ENCODE measurements at regions not wholly inside any gene's neighbourhood (a gene's known extent, or its start where the extent isn't known, plus 50 kb on each side); places are given as distances from the start of the nearest gene placed in this dataset.

DNA sequence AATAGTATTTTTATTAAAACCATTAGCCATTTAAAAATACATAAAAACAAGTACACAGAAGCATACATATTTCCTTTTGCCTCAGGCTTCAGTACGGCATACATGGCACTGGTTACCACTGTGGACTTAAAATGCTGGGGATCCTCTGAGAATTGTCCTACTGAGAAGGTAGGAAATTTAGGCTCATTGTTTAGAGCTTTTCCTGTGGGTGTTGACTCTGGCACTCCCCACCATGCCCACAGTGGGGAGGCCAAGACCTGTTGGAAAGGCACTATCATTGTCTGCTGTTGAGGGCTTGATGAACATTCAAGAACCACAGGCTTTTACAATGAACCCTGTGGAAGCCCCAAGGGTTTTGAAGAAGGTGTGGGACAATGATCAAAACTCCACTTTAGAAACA lies 473.4 kb downstream of the BTBD3 start:
- H3K36me3 ChIP-seq (ENCODE audit: control insufficient read depth in 1 of 2, insufficient read depth in 2 of 2, low read length in 2 of 2): no peaks in the 10 kb centered on the region
- H3K9me3 ChIP-seq (ENCODE audit: control insufficient read depth in 1 of 2, low read length in 2 of 2): no peaks in the 10 kb centered on the region
- H3K4me3 ChIP-seq (ENCODE audit: low read depth in 1 of 2, low read length in 2 of 2): no peak overlapping the region
- H3K27me3 ChIP-seq (ENCODE audit: low read depth, low read length): no peaks in the 10 kb centered on the region
- H3K4me1 ChIP-seq (ENCODE audit: control insufficient read depth in 1 of 2, insufficient read depth in 2 of 2, low read length in 2 of 2): no peaks in the 10 kb centered on the region
- H3K27ac ChIP-seq (ENCODE audit: low read length): no peak overlapping the region

DNA sequence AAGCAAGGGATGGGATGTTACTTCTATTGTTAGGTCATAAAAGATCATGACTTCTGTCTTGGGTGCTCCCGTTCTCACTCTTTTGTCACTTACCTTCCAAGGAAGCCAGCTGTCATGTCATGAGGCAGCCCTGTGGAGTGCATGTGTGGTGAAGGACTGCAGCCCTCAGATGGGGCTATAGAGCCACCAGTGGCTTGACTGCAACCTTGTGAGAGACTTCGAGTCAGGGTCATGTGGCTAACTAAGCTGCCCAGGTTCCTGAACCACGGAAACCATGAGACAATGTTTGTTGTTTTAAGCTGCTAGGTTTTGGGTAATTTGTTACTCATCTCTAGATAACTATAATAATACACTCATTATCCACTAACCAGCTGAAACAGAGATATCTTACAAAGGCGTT lies 477.1 kb downstream of the BTBD3 start:
- Histone ChIP-seq H3K4me3 (ENCODE audit: low read depth in 1 of 2, low read length in 2 of 2) (no peak overlapping the region), H3K27ac (ENCODE audit: low read length) (no peak overlapping the region), H3K4me1 (ENCODE audit: control insufficient read depth in 1 of 2, insufficient read depth in 2 of 2, low read length in 2 of 2) (no peaks in the 10 kb centered on the region), H3K9me3 (ENCODE audit: control insufficient read depth in 1 of 2, low read length in 2 of 2) (no peaks in the 10 kb centered on the region), H3K36me3 (ENCODE audit: control insufficient read depth in 1 of 2, insufficient read depth in 2 of 2, low read length in 2 of 2) (no peaks in the 10 kb centered on the region), H3K27me3 (ENCODE audit: low read depth, low read length) (no peaks in the 10 kb centered on the region)

DNA sequence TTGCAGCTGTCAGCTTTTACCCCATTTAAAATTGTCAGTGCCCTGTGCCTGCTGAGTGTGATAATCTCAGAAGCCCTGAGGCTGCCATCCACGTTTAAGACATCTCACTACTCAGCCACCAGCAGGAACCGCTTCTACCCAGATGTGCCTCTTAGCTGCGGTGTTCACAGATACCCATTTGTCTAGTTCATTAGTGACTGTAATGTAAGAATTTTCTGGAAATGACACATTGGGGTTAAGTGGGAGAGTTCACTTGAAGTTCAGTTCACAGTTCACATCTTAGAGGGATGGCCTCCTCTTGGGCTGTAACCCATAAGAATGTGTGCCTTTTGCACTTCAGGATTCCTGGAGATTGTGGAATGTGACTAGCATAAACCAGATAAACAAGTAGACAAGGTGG lies 477.7 kb downstream of the BTBD3 start:
- H3K27me3 ChIP-seq (ENCODE audit: low read depth, low read length): no peaks in the 10 kb centered on the region
- no peaks in the 10 kb centered on the region for H3K4me1 ChIP-seq (ENCODE audit: control insufficient read depth in 1 of 2, insufficient read depth in 2 of 2, low read length in 2 of 2)
- no peak overlapping the region for H3K27ac ChIP-seq (ENCODE audit: low read length)
- H3K36me3 ChIP-seq (ENCODE audit: control insufficient read depth in 1 of 2, insufficient read depth in 2 of 2, low read length in 2 of 2): no peaks in the 10 kb centered on the region
- no peak overlapping the region for H3K4me3 ChIP-seq (ENCODE audit: low read depth in 1 of 2, low read length in 2 of 2)
- H3K9me3 ChIP-seq (ENCODE audit: control insufficient read depth in 1 of 2, low read length in 2 of 2): no peaks in the 10 kb centered on the region

DNA sequence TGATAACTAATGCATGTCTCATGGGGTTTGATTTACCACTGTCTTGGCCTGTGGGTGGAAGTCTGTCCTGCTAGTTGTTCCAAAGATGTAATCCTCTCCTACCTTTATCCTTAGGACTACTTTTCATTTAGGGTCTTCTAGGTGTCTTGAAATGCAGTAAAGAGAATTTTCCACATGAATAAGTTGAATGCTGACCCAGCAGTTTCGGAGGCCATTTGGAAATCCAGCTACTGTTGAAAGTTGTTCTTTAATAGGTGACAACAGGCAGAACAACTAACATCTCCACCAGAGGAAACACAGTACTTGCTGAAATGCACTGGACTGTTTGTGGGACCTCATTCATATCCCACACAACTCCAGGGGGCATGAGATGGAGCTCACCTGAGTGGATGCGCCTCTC lies 478.1 kb downstream of the BTBD3 start:
- no peaks in the 10 kb centered on the region for H3K9me3 ChIP-seq (ENCODE audit: control insufficient read depth in 1 of 2, low read length in 2 of 2)
- H3K4me3 ChIP-seq (ENCODE audit: low read depth in 1 of 2, low read length in 2 of 2): no peak overlapping the region
- H3K27ac ChIP-seq (ENCODE audit: low read length): no peak overlapping the region
- no peaks in the 10 kb centered on the region for H3K36me3 ChIP-seq (ENCODE audit: control insufficient read depth in 1 of 2, insufficient read depth in 2 of 2, low read length in 2 of 2)
- no peaks in the 10 kb centered on the region for H3K4me1 ChIP-seq (ENCODE audit: control insufficient read depth in 1 of 2, insufficient read depth in 2 of 2, low read length in 2 of 2)
- H3K27me3 ChIP-seq (ENCODE audit: low read depth, low read length): no peaks in the 10 kb centered on the region

DNA sequence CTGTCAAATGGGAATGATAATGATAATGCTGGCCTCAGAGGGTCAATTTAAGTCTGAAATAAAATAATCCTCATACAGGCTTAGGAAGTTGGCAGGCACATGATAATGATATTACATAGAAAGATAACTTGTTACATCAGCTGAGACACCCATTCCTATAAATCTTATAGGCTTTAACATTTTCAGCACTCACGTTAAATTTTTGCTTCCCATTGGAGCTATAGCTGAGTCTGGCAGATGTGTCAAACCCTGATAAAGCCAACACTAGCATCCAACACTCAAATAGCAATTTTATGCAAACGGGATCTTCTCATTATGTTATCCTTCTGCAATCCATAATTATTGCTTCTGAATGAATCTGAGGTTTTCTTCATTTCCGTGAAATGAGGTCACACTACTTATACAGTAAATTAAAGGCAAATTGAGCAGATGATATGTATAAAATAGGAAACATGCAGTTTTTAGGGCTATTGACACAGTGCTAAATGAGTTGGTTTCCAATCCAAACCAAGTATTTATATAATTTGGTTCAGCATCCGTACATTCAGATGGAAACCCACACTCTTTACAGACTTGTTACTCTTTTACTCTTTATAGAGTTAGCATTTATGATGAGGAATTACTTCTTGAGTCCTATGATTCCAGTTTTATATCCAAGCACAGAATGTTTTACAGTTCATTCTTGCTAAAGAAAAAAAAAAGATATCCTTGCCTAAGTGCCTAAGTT lies 481.6 kb downstream of the BTBD3 start:
- Histone ChIP-seq H3K27me3 (ENCODE audit: low read depth, low read length) (no peaks in the 10 kb centered on the region), H3K4me3 (ENCODE audit: low read depth in 1 of 2, low read length in 2 of 2) (no peak overlapping the region), H3K9me3 (ENCODE audit: control insufficient read depth in 1 of 2, low read length in 2 of 2) (no peaks in the 10 kb centered on the region), H3K36me3 (ENCODE audit: control insufficient read depth in 1 of 2, insufficient read depth in 2 of 2, low read length in 2 of 2) (no peaks in the 10 kb centered on the region), H3K4me1 (ENCODE audit: control insufficient read depth in 1 of 2, insufficient read depth in 2 of 2, low read length in 2 of 2) (no peaks in the 10 kb centered on the region), H3K27ac (ENCODE audit: low read length) (no peak overlapping the region)

DNA sequence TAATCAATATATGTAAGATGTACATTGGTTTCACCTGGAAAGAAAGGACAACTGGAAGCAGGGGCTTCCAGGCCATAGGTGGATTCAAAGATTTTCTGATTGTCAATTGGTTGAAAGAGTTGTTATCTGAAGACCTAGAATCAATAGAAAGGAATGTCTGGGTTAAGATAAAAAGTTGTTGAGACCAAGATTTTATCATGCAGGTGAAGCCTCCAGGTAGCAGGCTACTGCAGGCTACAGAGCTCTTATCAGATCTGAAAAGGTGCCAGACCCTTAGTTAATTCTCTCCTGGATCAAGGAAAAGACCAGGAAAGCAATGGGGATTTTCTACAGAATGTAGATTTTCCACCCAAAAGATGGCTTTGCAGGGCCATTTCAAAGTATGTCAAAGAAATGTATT lies 487.2 kb downstream of the BTBD3 start:
- H3K4me3 ChIP-seq (ENCODE audit: low read depth in 1 of 2, low read length in 2 of 2): no peak overlapping the region
- no peaks in the 10 kb centered on the region for H3K36me3 ChIP-seq (ENCODE audit: control insufficient read depth in 1 of 2, insufficient read depth in 2 of 2, low read length in 2 of 2)
- peaks cover 10 to 26% of the 10 kb centered on the region in 2 donors for H3K9me3 ChIP-seq (ENCODE audit: control insufficient read depth in 1 of 2, low read length in 2 of 2)
- no peaks in the 10 kb centered on the region for H3K27me3 ChIP-seq (ENCODE audit: low read depth, low read length)
- no peaks in the 10 kb centered on the region for H3K4me1 ChIP-seq (ENCODE audit: control insufficient read depth in 1 of 2, insufficient read depth in 2 of 2, low read length in 2 of 2)
- no peak overlapping the region for H3K27ac ChIP-seq (ENCODE audit: low read length)

DNA sequence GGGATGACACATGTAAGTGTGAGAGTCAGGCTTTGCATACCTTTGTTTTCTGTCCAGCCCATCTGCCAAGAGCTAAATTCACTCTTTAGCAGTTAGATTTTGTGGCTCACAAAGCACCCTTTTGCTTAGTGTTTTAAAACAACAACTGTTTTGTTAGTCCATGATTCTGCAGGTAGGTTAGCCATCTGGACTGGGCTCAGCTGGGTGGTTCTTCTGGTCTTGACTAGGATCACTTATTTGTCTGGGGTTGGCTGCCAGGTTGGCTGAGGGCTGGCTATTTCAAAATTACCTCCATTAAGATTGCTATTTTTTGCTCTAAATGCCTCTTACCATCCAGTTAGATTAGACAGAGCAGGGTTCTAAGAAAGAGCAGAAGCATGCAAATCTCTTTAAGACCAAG lies 489.3 kb downstream of the BTBD3 start:
- Histone ChIP-seq H3K4me3 (ENCODE audit: low read depth in 1 of 2, low read length in 2 of 2) (no peak overlapping the region), H3K27ac (ENCODE audit: low read length) (no peak overlapping the region), H3K27me3 (ENCODE audit: low read depth, low read length) (no peaks in the 10 kb centered on the region), H3K36me3 (ENCODE audit: control insufficient read depth in 1 of 2, insufficient read depth in 2 of 2, low read length in 2 of 2) (no peaks in the 10 kb centered on the region), H3K9me3 (ENCODE audit: control insufficient read depth in 1 of 2, low read length in 2 of 2) (peaks cover 10 to 26% of the 10 kb centered on the region in 2 donors), H3K4me1 (ENCODE audit: control insufficient read depth in 1 of 2, insufficient read depth in 2 of 2, low read length in 2 of 2) (no peaks in the 10 kb centered on the region)

DNA sequence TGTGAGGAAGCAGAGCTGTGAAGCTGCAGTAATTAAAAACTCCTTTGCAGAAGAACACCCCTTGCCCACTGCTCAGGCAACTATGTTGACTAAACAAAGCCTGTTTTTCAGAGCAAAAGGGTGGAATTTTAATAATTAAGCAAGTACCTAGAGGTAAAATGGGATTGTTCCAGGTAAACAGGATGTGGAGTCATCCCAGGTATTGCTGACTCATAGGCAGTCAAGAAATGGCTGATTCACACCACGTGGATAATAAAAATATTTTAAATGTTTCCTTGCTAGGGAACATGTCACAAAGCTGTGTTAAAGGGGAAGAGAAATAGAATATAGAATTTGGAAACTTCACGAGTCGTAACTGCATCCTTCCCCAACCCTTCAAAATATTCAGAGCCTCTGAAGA lies 491.8 kb downstream of the BTBD3 start:
- Histone ChIP-seq H3K27ac (ENCODE audit: low read length) (no peak overlapping the region), H3K27me3 (ENCODE audit: low read depth, low read length) (no peaks in the 10 kb centered on the region), H3K9me3 (ENCODE audit: control insufficient read depth in 1 of 2, low read length in 2 of 2) (peaks cover 10 to 26% of the 10 kb centered on the region in 2 donors), H3K4me3 (ENCODE audit: low read depth in 1 of 2, low read length in 2 of 2) (peak overlapping the region in 1 of 2 donors; percentile 12), H3K4me1 (ENCODE audit: control insufficient read depth in 1 of 2, insufficient read depth in 2 of 2, low read length in 2 of 2) (no peaks in the 10 kb centered on the region), H3K36me3 (ENCODE audit: control insufficient read depth in 1 of 2, insufficient read depth in 2 of 2, low read length in 2 of 2) (no peaks in the 10 kb centered on the region)

DNA sequence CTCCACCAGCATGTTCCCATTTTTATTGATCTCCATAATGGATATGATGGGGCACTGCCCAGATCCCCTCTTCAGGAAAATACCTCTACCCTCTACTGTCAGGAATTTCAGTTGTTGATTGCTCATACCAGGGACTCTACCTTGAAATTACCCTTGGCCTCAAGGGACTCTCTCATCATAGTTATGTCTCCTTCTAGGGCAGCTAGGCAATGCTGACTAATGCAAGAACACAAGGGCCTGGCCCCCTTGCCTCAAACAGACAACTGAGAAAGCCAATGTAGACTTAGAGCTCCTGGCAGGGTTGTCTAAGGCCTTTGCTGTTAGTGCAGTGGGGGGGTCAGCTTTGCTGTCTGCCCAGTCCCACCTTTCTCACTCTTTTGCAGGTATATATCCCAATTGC lies 493.1 kb downstream of the BTBD3 start:
- Histone ChIP-seq H3K9me3 (ENCODE audit: control insufficient read depth in 1 of 2, low read length in 2 of 2) (peaks cover 10 to 26% of the 10 kb centered on the region in 2 donors), H3K27ac (ENCODE audit: low read length) (no peak overlapping the region), H3K4me3 (ENCODE audit: low read depth in 1 of 2, low read length in 2 of 2) (no peak overlapping the region), H3K27me3 (ENCODE audit: low read depth, low read length) (no peaks in the 10 kb centered on the region), H3K36me3 (ENCODE audit: control insufficient read depth in 1 of 2, insufficient read depth in 2 of 2, low read length in 2 of 2) (no peaks in the 10 kb centered on the region), H3K4me1 (ENCODE audit: control insufficient read depth in 1 of 2, insufficient read depth in 2 of 2, low read length in 2 of 2) (no peaks in the 10 kb centered on the region)

DNA sequence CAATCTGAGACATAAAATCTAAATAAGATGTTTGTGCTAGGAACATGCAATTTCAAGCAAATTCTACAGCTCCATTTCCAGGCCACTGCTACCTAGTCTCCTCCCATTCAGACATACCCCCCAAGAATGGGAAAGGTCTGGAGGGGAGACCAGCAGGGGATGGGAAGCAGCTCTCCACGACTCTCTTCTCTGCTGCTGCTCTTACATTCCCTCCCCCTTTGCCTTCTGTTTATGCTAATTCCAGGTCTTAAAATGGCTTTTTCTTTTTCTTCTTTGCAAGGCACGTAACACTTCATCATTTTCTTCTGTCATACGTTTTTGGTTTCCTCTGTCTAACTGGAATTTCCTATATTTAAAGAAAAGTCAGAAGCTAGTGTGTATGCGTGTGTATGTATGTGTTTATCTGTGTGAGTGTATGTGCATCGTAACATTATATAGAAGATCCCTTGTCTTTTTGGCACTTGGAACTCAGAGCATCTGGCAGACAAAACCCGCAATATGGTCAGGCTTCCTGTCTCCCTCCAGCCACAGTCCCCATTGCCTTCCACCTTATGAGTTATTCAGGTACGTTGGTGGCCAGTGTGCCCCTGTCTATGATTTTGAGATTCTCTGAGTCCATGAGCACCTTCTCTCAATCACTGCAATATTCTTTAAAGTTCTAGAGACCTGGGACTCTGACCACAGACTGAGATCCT lies 493.7 kb downstream of the BTBD3 start:
- no peak overlapping the region for H3K4me3 ChIP-seq (ENCODE audit: low read depth in 1 of 2, low read length in 2 of 2)
- no peaks in the 10 kb centered on the region for H3K36me3 ChIP-seq (ENCODE audit: control insufficient read depth in 1 of 2, insufficient read depth in 2 of 2, low read length in 2 of 2)
- no peak overlapping the region for H3K27ac ChIP-seq (ENCODE audit: low read length)
- no peaks in the 10 kb centered on the region for H3K4me1 ChIP-seq (ENCODE audit: control insufficient read depth in 1 of 2, insufficient read depth in 2 of 2, low read length in 2 of 2)
- peaks cover 10 to 26% of the 10 kb centered on the region in 2 donors for H3K9me3 ChIP-seq (ENCODE audit: control insufficient read depth in 1 of 2, low read length in 2 of 2)
- H3K27me3 ChIP-seq (ENCODE audit: low read depth, low read length): no peaks in the 10 kb centered on the region

DNA sequence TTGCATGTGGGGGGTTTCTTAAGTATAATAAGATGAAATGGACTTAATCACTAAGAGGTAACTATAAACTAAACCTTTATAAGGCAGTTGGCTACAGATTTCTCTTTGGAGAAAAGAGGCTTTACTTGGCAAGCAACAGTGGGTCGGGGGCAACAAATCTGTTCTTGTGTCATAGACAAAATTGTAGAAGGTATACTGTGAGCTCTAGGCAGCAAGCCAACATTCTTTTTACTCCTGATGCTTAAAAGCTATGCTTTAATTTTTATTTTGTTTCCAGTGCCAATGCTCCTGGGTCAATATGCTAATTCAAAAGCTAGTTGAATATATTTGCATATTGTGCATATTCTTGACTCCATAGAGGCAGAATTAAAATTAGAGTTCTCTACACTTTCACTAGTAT lies 495.4 kb downstream of the BTBD3 start:
- H3K4me1 ChIP-seq (ENCODE audit: control insufficient read depth in 1 of 2, insufficient read depth in 2 of 2, low read length in 2 of 2): no peaks in the 10 kb centered on the region
- H3K27ac ChIP-seq (ENCODE audit: low read length): no peak overlapping the region
- no peaks in the 10 kb centered on the region for H3K36me3 ChIP-seq (ENCODE audit: control insufficient read depth in 1 of 2, insufficient read depth in 2 of 2, low read length in 2 of 2)
- peaks cover 0 to 14% of the 10 kb centered on the region in 2 donors for H3K9me3 ChIP-seq (ENCODE audit: control insufficient read depth in 1 of 2, low read length in 2 of 2)
- H3K27me3 ChIP-seq (ENCODE audit: low read depth, low read length): no peaks in the 10 kb centered on the region
- H3K4me3 ChIP-seq (ENCODE audit: low read depth in 1 of 2, low read length in 2 of 2): no peak overlapping the region

Data from muscle layer of duodenum (tissue), 2 donors.